Loucy (cell line): ENCODE measurements at regions not wholly inside any gene's neighbourhood (a gene's known extent, or its start where the extent isn't known, plus 50 kb on each side); places are given as distances from the start of the nearest gene placed in this dataset.

ENCODE experiments used
- CTCF ChIP-seq: fragments of 200-600 bp; sonication (generic); conservative IDR thresholded peaks from 2 replicates; pipeline ENCODE4 v1.5.1; 2014; ENCODE audit warnings: mild to moderate bottlenecking, antibody characterized with exemption, low read length
- EZH2phosphoT487 ChIP-seq: fragments of 200-600 bp; IDR thresholded peaks from 2 replicates; pipeline ENCODE4 v1.6.1; 2018; ENCODE audit warnings: antibody characterized with exemption, mild to moderate bottlenecking, moderate library complexity, borderline replicate concordance

GRCh38 chr12:46699986-46700385 lies 125.8 kb downstream of the SLC38A4 start:
- no peak for TF ChIP-seq EZH2phosphoT487
- TF ChIP-seq CTCF: no peak
